ENCODE measurements at regions not wholly inside any gene's neighbourhood (a gene's known extent, or its start where the extent isn't known, plus 50 kb on each side); places are given as distances from the start of the nearest gene placed in this dataset.
"Not testable (repeated sequence)": the region's sequence is repeated elsewhere in the genome, so short reads cannot be mapped to it uniquely, and the experiment has no call there.

- Mint-ChIP-seq H3K9me3 (no peaks in the 10 kb centered on the region), H3K27ac (no peak overlapping the region), H3K4me3 (no peak overlapping the region), H3K27me3 (no peaks in the 10 kb centered on the region), H3K36me3 (ENCODE audit: low read depth) (no peaks in the 10 kb centered on the region), H3K4me1 (no peaks in the 10 kb centered on the region)
- intact Hi-C loops (cut with micrococcal nuclease): no loop called here
- DNase-seq: no peak
- ATAC-seq (ENCODE audit: low read depth): no peak
- no peak for TF ChIP-seq CTCF (IDR thresholded peaks at IDR 0.05)
- CTCF ChIA-PET: no interaction called here
- POLR2A ChIA-PET: no interaction called here
Observed at GRCh38 chr2:2649109-2650072, 318.3 kb upstream of the MYT1L start.

- ATAC-seq (ENCODE audit: low read depth) (no peak), DNase-seq (no peak)
- CTCF ChIA-PET: no interaction called here
- Mint-ChIP-seq H3K36me3 (ENCODE audit: low read depth) (no peaks in the 10 kb centered on the region), H3K27ac (no peak overlapping the region), H3K27me3 (no peaks in the 10 kb centered on the region), H3K9me3 (no peaks in the 10 kb centered on the region), H3K4me3 (no peak overlapping the region), H3K4me1 (no peaks in the 10 kb centered on the region)
- POLR2A ChIA-PET: no interaction called here
- TF ChIP-seq CTCF (IDR thresholded peaks at IDR 0.05): no peak
- intact Hi-C loops (cut with micrococcal nuclease): no loop called here
Observed at GRCh38 chr2:2648094-2648493, 317.0 kb upstream of the MYT1L start.

- H3K4me1 Mint-ChIP-seq: no peaks in the 10 kb centered on the region
- H3K4me3 Mint-ChIP-seq: no peak overlapping the region
- H3K9me3 Mint-ChIP-seq: no peaks in the 10 kb centered on the region
- POLR2A ChIA-PET: no interaction called here
- H3K27ac Mint-ChIP-seq: no peak overlapping the region
- TF ChIP-seq CTCF (IDR thresholded peaks at IDR 0.05): no peak
- ATAC-seq (ENCODE audit: low read depth) (no peak), DNase-seq (no peak)
- no peaks in the 10 kb centered on the region for H3K27me3 Mint-ChIP-seq
- no peaks in the 10 kb centered on the region for H3K36me3 Mint-ChIP-seq (ENCODE audit: low read depth)
- CTCF ChIA-PET: no interaction called here
- intact Hi-C loops (cut with micrococcal nuclease): no loop called here
Observed at GRCh38 chr2:2647141-2647541, 316.1 kb upstream of the MYT1L start.

GRCh38 chr2:2646433-2647051, 315.5 kb upstream of the MYT1L start:
- intact Hi-C loops (cut with micrococcal nuclease): no loop called here
- ATAC-seq (ENCODE audit: low read depth) (no peak), DNase-seq (no peak)
- Mint-ChIP-seq H3K27ac (no peak overlapping the region), H3K9me3 (no peaks in the 10 kb centered on the region), H3K4me1 (no peaks in the 10 kb centered on the region), H3K36me3 (ENCODE audit: low read depth) (no peaks in the 10 kb centered on the region), H3K4me3 (no peak overlapping the region), H3K27me3 (no peaks in the 10 kb centered on the region)
- ChIA-PET POLR2A (no interaction called here), CTCF (no interaction called here)
- no peak for TF ChIP-seq CTCF (IDR thresholded peaks at IDR 0.05)

GRCh38 chr2:2645162-2645855, 314.2 kb upstream of the MYT1L start:
- POLR2A ChIA-PET: no interaction called here

GRCh38 chr2:2644751-2645150, 313.7 kb upstream of the MYT1L start:
- H3K27me3 Mint-ChIP-seq; H3K9me3 Mint-ChIP-seq; CTCF ChIA-PET; POLR2A ChIA-PET; H3K27ac Mint-ChIP-seq; H3K4me1 Mint-ChIP-seq; DNase-seq; H3K4me3 Mint-ChIP-seq; ATAC-seq (ENCODE audit: low read depth); H3K36me3 Mint-ChIP-seq (ENCODE audit: low read depth); intact Hi-C loops (cut with micrococcal nuclease): not testable (repeated sequence)

More at GRCh38 chr2:2645162-2645855, 314.2 kb upstream of the MYT1L start:
- intact Hi-C loops (cut with micrococcal nuclease): no loop called here
- CTCF ChIA-PET: no interaction called here
- no peak for ATAC-seq (ENCODE audit: low read depth)
- TF ChIP-seq CTCF (IDR thresholded peaks at IDR 0.05): no peak
- H3K27me3 Mint-ChIP-seq: no peaks in the 10 kb centered on the region
- no peaks in the 10 kb centered on the region for H3K36me3 Mint-ChIP-seq (ENCODE audit: low read depth)
- H3K4me3 Mint-ChIP-seq: no peak overlapping the region
- DNase-seq: no peak
- H3K9me3 Mint-ChIP-seq: no peaks in the 10 kb centered on the region
- no peaks in the 10 kb centered on the region for H3K4me1 Mint-ChIP-seq
- no peak overlapping the region for H3K27ac Mint-ChIP-seq
